Nephron (organoid): ENCODE measurements at regions not wholly inside any gene's neighbourhood (a gene's known extent, or its start where the extent isn't known, plus 50 kb on each side); places are given as distances from the start of the nearest gene placed in this dataset.

Experiments used
- H3K27ac Mint-ChIP-seq, 3 experiments: 2 replicates each; pipeline ENCODE4 v1.8.0; 2020; ENCODE audit warnings: mixed read lengths in 3 of 3, mild to moderate bottlenecking in 2 of 3, moderate library complexity in 1 of 3
- H3K27me3 Mint-ChIP-seq: 2 replicates; pipeline ENCODE4 v1.8.0; 2021; ENCODE audit warnings: low read depth, mild to moderate bottlenecking, moderate library complexity, mixed read lengths
- H3K36me3 Mint-ChIP-seq: 2 replicates; pipeline ENCODE4 v1.8.0; 2020; ENCODE audit warnings: low read depth, mixed read lengths
- H3K4me1 Mint-ChIP-seq: 2 replicates; pipeline ENCODE4 v1.8.0; 2020; ENCODE audit warnings: mixed read lengths
- H3K4me3 Mint-ChIP-seq, 3 experiments: 2 replicates each; pipeline ENCODE4 v1.8.0; 2020; ENCODE audit warnings: mild to moderate bottlenecking in 3 of 3, mixed read lengths in 3 of 3, moderate library complexity in 2 of 3
- H3K9me3 Mint-ChIP-seq: 2 replicates; pipeline ENCODE4 v1.8.0; 2020; ENCODE audit warnings: mixed read lengths
- TF ChIP-seq, protein P1 (sequence below), 3 experiments: fragments of 200-600 bp; sonication (generic); IDR thresholded peaks; one replicate each; pipeline ENCODE4 v1.5.0; 2021; ENCODE audit warnings: antibody characterized with exemption in 3 of 3; ENCODE audit not compliant: unreplicated experiment in 3 of 3

- Mint-ChIP-seq H3K36me3 (peaks cover 3% of the 10 kb centered on the region), H3K9me3 (peaks cover 10% of the 10 kb centered on the region), H3K4me3 (no peak overlapping the region), H3K27ac (peak overlapping the region in 1 of 3 experiments; percentile 66), H3K4me1 (peaks cover 5% of the 10 kb centered on the region), H3K27me3 (no peaks in the 10 kb centered on the region)
- TF ChIP-seq, protein P1, sequence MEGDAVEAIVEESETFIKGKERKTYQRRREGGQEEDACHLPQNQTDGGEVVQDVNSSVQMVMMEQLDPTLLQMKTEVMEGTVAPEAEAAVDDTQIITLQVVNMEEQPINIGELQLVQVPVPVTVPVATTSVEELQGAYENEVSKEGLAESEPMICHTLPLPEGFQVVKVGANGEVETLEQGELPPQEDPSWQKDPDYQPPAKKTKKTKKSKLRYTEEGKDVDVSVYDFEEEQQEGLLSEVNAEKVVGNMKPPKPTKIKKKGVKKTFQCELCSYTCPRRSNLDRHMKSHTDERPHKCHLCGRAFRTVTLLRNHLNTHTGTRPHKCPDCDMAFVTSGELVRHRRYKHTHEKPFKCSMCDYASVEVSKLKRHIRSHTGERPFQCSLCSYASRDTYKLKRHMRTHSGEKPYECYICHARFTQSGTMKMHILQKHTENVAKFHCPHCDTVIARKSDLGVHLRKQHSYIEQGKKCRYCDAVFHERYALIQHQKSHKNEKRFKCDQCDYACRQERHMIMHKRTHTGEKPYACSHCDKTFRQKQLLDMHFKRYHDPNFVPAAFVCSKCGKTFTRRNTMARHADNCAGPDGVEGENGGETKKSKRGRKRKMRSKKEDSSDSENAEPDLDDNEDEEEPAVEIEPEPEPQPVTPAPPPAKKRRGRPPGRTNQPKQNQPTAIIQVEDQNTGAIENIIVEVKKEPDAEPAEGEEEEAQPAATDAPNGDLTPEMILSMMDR (IDR thresholded peaks at IDR 0.05; ENCODE audit: unreplicated experiment in 3 of 3), result no peak
Observed at GRCh38 chr13:31610270-31610998, 128.9 kb upstream of the RXFP2 start.

DNA sequence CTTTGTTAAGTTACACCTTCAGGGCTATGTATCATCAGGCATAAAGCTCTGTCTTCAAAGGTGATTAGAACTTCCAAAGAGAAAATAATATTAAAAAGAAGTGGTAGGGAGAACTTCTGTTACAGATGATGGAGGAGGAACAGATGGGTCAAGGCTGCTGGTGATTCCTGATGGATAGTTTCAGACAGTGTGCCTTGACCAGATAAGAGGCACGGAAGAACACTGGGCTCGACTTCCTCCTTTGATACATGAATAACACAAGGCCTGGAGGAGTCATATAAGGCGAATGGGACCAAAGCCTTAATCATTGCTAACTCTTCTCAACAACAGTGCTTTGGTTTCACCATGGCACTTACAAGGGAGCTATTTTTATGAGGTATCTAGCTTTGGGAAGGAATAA is 128.1 kb upstream of the RXFP2 start:
- Mint-ChIP-seq H3K4me1 (no peaks in the 10 kb centered on the region), H3K36me3 (peaks cover 3% of the 10 kb centered on the region), H3K27me3 (no peaks in the 10 kb centered on the region), H3K4me3 (no peak overlapping the region), H3K27ac (no peak overlapping the region), H3K9me3 (peaks cover 10% of the 10 kb centered on the region)
- TF ChIP-seq, protein P1 (IDR thresholded peaks at IDR 0.05; ENCODE audit: unreplicated experiment in 3 of 3), result no peak

GRCh38 chr13:31614073-31614472 is 125.3 kb upstream of the RXFP2 start:
- Mint-ChIP-seq H3K4me3 (no peak overlapping the region), H3K9me3 (peaks cover 10% of the 10 kb centered on the region), H3K36me3 (peaks cover 3% of the 10 kb centered on the region), H3K27me3 (no peaks in the 10 kb centered on the region), H3K4me1 (peaks cover 7% of the 10 kb centered on the region), H3K27ac (no peak overlapping the region)
- TF ChIP-seq, protein P1 (IDR thresholded peaks at IDR 0.05; ENCODE audit: unreplicated experiment in 3 of 3), result no peak

DNA sequence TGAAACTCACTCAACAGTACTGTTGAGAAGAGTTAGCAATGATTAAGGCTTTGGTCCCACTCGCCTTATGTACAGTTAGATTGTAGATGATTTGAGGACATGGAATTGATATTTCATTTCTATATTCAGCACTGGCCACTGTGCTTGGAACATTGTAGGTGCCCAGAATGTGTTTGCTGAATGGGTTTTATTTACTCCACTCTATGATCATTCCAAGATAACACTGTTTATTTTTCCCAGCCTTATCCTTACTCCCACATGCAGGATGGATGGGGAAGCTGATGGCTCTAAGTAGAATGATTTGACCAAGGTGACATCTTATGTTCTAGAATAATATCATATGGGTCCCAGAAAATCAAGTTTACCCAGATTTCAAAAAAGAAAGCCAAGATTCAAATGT is 124.6 kb upstream of the RXFP2 start:
- Mint-ChIP-seq H3K27ac (no peak overlapping the region), H3K27me3 (no peaks in the 10 kb centered on the region), H3K36me3 (peaks cover 3% of the 10 kb centered on the region), H3K9me3 (peaks cover 10% of the 10 kb centered on the region), H3K4me1 (peaks cover 7% of the 10 kb centered on the region), H3K4me3 (no peak overlapping the region)
- TF ChIP-seq, protein P1 (IDR thresholded peaks at IDR 0.05; ENCODE audit: unreplicated experiment in 3 of 3), result no peak

DNA sequence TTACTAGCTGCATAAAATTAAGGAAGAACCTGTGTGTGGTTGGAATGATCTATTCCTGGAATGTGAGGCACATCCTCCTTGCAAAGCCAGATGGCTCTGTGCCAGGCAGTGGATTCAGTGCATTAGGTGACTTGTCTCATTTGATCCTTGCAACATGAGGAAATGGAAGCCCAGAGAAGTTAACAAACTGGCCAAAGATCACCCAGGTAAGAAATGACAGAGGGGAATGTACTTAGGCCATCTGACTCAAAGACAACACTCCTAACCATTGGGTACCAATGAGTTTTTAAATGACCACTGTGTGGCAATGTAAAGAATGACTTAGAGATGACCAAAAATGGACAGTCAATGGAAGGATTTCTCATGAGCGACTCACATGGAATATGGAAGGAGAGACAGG is 114.2 kb upstream of the RXFP2 start:
- Mint-ChIP-seq H3K4me1 (peaks cover 8% of the 10 kb centered on the region), H3K27ac (no peak overlapping the region), H3K4me3 (no peak overlapping the region)

More for the DNA sequence above, 114.2 kb upstream of the RXFP2 start:
- TF ChIP-seq, protein P1 (IDR thresholded peaks at IDR 0.05; ENCODE audit: unreplicated experiment in 3 of 3), result no peak
- Mint-ChIP-seq H3K9me3 (peaks cover 9% of the 10 kb centered on the region), H3K27me3 (no peaks in the 10 kb centered on the region), H3K36me3 (no peaks in the 10 kb centered on the region)
